Caco-2 (cell line): ENCODE measurements at regions not wholly inside any gene's neighbourhood (a gene's known extent, or its start where the extent isn't known, plus 50 kb on each side); places are given as distances from the start of the nearest gene placed in this dataset.

Source experiments
- BruUV-seq: library from RNA; stranded (reverse); fragments of 400-500 nt; replicated peaks from 2 replicates; lab custom pipeline; 2021; lab: Mats Ljungman, UMichigan
- CTCF ChIA-PET: fragments of 300-600 bp; sonication (Branson Sonifier 250); formaldehyde crosslinking; loops from one replicate; lab custom pipeline; 2022; ENCODE audit warnings: antibody characterized with exemption; lab: Charles Lee
- POLR2A ChIA-PET: fragments of 300-600 bp; sonication (Branson Sonifier 250); formaldehyde crosslinking; loops from one replicate; lab custom pipeline; 2022; ENCODE audit warnings: antibody characterized with exemption; lab: Charles Lee
- DNase-seq, 2 experiments: peaks; one replicate each; pipeline versions ENCODE4 v3.0.0 to v3.0.0-alpha.2; 2020 to 2022
- H3K27me3 ChIP-seq: replicated peaks from 2 replicates; pipeline ENCODE4 v1.6.0; 2011; ENCODE audit warnings: low read length; ENCODE audit not compliant: control insufficient read depth, insufficient read depth
- H3K36me3 ChIP-seq: 2 replicates; pipeline ENCODE4 v1.5.1; 2011; ENCODE audit warnings: low read length; ENCODE audit not compliant: control insufficient read depth, insufficient read depth
- H3K4me1 ChIP-seq: fragments of 250-450 bp; sonication (Bioruptor Pico); 2 replicates; pipeline ENCODE4 v1.5.1; 2020; ENCODE audit warnings: mild to moderate bottlenecking
- H3K4me3 ChIP-seq: 2 replicates; pipeline ENCODE4 v1.5.1; 2011; ENCODE audit warnings: low read depth, mild to moderate bottlenecking, control low read depth, low read length
- H3K9me3 ChIP-seq: fragments of 250-450 bp; sonication (Bioruptor Pico); 2 replicates; pipeline ENCODE4 v1.5.1; 2020; ENCODE audit warnings: mild to moderate bottlenecking, moderate library complexity
- H3K27ac Mint-ChIP-seq: one replicate; pipeline ENCODE4 v1.8.0; 2022; ENCODE audit warnings: mixed read lengths; ENCODE audit not compliant: unreplicated experiment
- H3K27me3 Mint-ChIP-seq: one replicate; pipeline ENCODE4 v1.8.0; 2022; ENCODE audit warnings: mixed read lengths; ENCODE audit not compliant: insufficient read depth, unreplicated experiment
- H3K36me3 Mint-ChIP-seq: one replicate; pipeline ENCODE4 v1.8.0; 2022; ENCODE audit warnings: mild to moderate bottlenecking, mixed read lengths; ENCODE audit not compliant: insufficient read depth, unreplicated experiment
- H3K4me1 Mint-ChIP-seq: one replicate; pipeline ENCODE4 v1.8.0; 2022; ENCODE audit warnings: low read depth, mixed read lengths; ENCODE audit not compliant: unreplicated experiment
- H3K4me3 Mint-ChIP-seq: one replicate; pipeline ENCODE4 v1.8.0; 2022; ENCODE audit warnings: mild to moderate bottlenecking, moderate library complexity, mixed read lengths; ENCODE audit not compliant: unreplicated experiment
- H3K9me3 Mint-ChIP-seq: one replicate; pipeline ENCODE4 v1.8.0; 2022; ENCODE audit warnings: mixed read lengths; ENCODE audit not compliant: unreplicated experiment
- intact Hi-C: fragments of 100-400 bp; cut with micrococcal nuclease; formaldehyde crosslinking; loops from one replicate; pipeline ENCODE4 v1.10.0; 2022; ENCODE audit not compliant: unreplicated experiment
- TF ChIP-seq, protein P1 (sequence below), 2 experiments: fragments of 200-600 bp in 1 of 2; IDR thresholded peaks; 1 replicate in 1 of 2; 2 replicates in 1 of 2; pipeline versions ENCODE4 v1.5.1 to v1.8.0; 2011 to 2022; ENCODE audit warnings: antibody characterized with exemption in 1 of 2, control low read depth in 1 of 2, inconsistent platforms in 1 of 2, low read depth in 1 of 2, low read length in 1 of 2, mild to moderate bottlenecking in 1 of 2, moderate library complexity in 1 of 2; ENCODE audit not compliant: insufficient read depth in 1 of 2, severe bottlenecking in 1 of 2, unreplicated experiment in 1 of 2

DNA sequence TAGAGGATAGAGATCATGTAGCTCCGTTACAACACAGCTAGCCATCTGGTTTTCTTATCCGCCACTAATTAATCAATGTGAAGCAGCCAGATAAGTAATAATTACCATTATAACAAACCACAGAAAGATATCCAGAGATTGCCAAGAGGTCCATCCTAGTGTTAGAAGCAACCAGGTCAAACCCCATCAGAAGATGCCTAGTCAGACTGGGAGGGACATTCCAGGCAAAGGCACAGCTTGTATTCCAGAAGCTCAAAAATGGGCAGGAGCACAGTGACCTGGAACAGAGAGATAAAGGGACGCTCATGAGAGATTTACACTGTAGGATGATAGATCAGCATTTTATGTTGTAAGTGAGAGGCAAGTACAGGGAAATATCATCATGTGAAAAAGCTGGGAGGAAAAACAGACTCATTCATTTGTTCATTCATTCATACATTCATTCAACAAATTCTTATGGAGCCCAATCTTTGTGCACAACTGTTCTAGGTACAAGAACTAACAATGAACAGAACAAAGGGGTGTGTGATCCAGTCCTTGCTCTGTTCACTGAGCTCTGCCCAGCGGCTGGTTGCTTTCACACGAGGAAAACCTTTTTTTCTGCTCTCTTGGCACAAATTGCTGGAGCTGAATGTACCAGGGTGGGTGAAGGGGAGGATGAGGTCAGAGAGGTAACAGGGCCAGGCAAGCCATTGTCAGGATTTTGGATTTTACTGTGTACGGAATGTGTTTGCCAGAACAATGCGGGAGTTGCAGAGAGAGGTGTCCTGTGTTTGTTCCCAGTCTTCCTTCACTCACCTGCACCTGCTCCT is 240.8 kb upstream of the FGGY start:
- no peak for DNase-seq
- H3K27ac Mint-ChIP-seq = no peak overlapping the region
- no peaks in the 10 kb centered on the region for H3K36me3 ChIP-seq
- H3K27me3 ChIP-seq = no peaks in the 10 kb centered on the region
- H3K4me1 Mint-ChIP-seq = peaks cover 6% of the 10 kb centered on the region
- ChIA-PET CTCF (no interaction called here), POLR2A (no interaction called here)
- no peaks in the 10 kb centered on the region for H3K36me3 Mint-ChIP-seq
- H3K4me3 ChIP-seq = no peak overlapping the region
- no peaks in the 10 kb centered on the region for H3K9me3 ChIP-seq
- no peak overlapping the region for H3K4me3 Mint-ChIP-seq
- TF ChIP-seq, protein P1, sequence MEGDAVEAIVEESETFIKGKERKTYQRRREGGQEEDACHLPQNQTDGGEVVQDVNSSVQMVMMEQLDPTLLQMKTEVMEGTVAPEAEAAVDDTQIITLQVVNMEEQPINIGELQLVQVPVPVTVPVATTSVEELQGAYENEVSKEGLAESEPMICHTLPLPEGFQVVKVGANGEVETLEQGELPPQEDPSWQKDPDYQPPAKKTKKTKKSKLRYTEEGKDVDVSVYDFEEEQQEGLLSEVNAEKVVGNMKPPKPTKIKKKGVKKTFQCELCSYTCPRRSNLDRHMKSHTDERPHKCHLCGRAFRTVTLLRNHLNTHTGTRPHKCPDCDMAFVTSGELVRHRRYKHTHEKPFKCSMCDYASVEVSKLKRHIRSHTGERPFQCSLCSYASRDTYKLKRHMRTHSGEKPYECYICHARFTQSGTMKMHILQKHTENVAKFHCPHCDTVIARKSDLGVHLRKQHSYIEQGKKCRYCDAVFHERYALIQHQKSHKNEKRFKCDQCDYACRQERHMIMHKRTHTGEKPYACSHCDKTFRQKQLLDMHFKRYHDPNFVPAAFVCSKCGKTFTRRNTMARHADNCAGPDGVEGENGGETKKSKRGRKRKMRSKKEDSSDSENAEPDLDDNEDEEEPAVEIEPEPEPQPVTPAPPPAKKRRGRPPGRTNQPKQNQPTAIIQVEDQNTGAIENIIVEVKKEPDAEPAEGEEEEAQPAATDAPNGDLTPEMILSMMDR (IDR thresholded peaks at IDR 0.05; ENCODE audit: insufficient read depth in 1 of 2, low read depth in 1 of 2, low read length in 1 of 2, severe bottlenecking in 1 of 2, unreplicated experiment in 1 of 2) = no peak
- BruUV-seq = no TSS peak
- H3K27me3 Mint-ChIP-seq = no peaks in the 10 kb centered on the region
- H3K4me1 ChIP-seq = no peaks in the 10 kb centered on the region
- no peaks in the 10 kb centered on the region for H3K9me3 Mint-ChIP-seq
- intact Hi-C loops = no loop called here

DNA sequence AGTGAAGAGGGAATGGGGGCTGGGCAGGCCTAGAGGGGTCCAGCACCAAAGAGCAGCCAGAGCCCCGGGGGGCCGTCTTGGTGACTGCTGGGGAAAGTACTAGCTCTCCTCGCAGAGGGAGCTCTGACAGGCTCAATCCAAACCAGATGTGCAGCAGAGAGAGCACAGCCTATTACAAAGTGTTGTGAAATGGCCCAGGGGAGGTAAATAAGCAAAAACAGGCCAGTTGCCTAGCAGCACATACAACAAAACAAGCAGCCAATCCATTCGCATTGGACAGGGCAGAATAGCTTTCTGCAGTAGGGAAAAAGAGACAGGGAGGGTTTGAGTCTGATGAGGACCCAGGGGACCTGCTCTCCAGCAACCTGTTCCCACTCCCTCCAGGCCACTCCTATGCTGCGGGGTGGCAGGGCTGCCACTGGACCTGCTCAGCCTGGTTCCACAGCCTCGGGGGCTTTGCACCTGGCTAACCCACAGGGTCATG is 239.6 kb upstream of the FGGY start:
- Mint-ChIP-seq H3K27me3 (no peaks in the 10 kb centered on the region), H3K9me3 (no peaks in the 10 kb centered on the region), H3K27ac (no peak overlapping the region), H3K4me1 (peaks cover 6% of the 10 kb centered on the region), H3K4me3 (no peak overlapping the region), H3K36me3 (no peaks in the 10 kb centered on the region)
- no peaks in the 10 kb centered on the region for H3K27me3 ChIP-seq
- CTCF ChIA-PET = no interaction called here
- H3K36me3 ChIP-seq = no peaks in the 10 kb centered on the region
- no peaks in the 10 kb centered on the region for H3K4me1 ChIP-seq
- no TSS peak for BruUV-seq
- TF ChIP-seq, protein P1 (IDR thresholded peaks at IDR 0.05; ENCODE audit: insufficient read depth in 1 of 2, low read depth in 1 of 2, low read length in 1 of 2, severe bottlenecking in 1 of 2, unreplicated experiment in 1 of 2) = no peak
- no peaks in the 10 kb centered on the region for H3K9me3 ChIP-seq
- DNase-seq = peak in 1 of 2 experiments; percentile 45
- intact Hi-C loops = no loop called here
- POLR2A ChIA-PET = no interaction called here
- H3K4me3 ChIP-seq = no peak overlapping the region

DNA sequence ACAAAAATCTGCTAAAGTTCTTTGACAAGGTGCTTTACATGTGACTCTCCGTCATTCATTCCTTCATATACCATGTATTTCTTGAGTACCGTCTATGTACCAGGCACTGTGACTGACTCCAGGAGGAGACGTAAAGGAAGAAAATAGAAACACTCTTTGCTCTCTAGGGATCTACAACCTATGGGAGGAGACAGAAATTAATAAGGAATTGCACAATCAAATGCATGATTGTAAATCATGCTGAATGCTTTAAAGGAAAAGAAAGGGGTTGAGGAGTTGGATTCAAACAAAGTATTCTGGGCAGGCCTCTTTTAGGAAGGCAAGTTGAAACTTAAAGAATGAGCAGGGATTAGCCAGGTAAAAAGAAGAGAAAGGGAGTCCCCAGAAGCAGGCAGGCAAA is 239.1 kb upstream of the FGGY start:
- no peaks in the 10 kb centered on the region for H3K4me1 ChIP-seq
- Mint-ChIP-seq H3K4me1 (peaks cover 9% of the 10 kb centered on the region), H3K4me3 (no peak overlapping the region), H3K27me3 (no peaks in the 10 kb centered on the region), H3K9me3 (no peaks in the 10 kb centered on the region), H3K36me3 (no peaks in the 10 kb centered on the region), H3K27ac (no peak overlapping the region)
- TF ChIP-seq, protein P1 (IDR thresholded peaks at IDR 0.05; ENCODE audit: insufficient read depth in 1 of 2, low read depth in 1 of 2, low read length in 1 of 2, severe bottlenecking in 1 of 2, unreplicated experiment in 1 of 2) = no peak
- no peaks in the 10 kb centered on the region for H3K9me3 ChIP-seq
- CTCF ChIA-PET = no interaction called here
- no TSS peak for BruUV-seq
- intact Hi-C loops = no loop called here
- H3K4me3 ChIP-seq = no peak overlapping the region
- H3K36me3 ChIP-seq = no peaks in the 10 kb centered on the region
- POLR2A ChIA-PET = no interaction called here
- DNase-seq = no peak
- H3K27me3 ChIP-seq = no peaks in the 10 kb centered on the region
